ENCODE measurements at regions not wholly inside any gene's neighbourhood (a gene's known extent, or its start where the extent isn't known, plus 50 kb on each side); places are given as distances from the start of the nearest gene placed in this dataset.

- intact Hi-C loops (cut with DNase I) = no loop called here
- WGBS, 3 donors = 90 to 96% (median 92%) methylated on average over 3 of the region's 3 CpGs
- Histone ChIP-seq H3K27ac (no peak overlapping the region), H3K36me3 (no peaks in the 10 kb centered on the region), H3K4me1 (ENCODE audit: insufficient read depth) (no peaks in the 10 kb centered on the region), H3K27me3 (no peaks in the 10 kb centered on the region), H3K4me3 (no peak overlapping the region), H3K9me3 (no peaks in the 10 kb centered on the region)
- TF ChIP-seq CTCF (IDR thresholded peaks at IDR 0.05) = no peak
- no peak for TF ChIP-seq EP300 (IDR thresholded peaks at IDR 0.05)
- TF ChIP-seq POLR2A (IDR thresholded peaks at IDR 0.05) = no peak
- DNase-seq = no peak
These were observed 188.5 kb upstream of the EDIL3 start for GRCh38 chr5:84573017-84573712.

- Histone ChIP-seq H3K4me1 (ENCODE audit: insufficient read depth) (no peaks in the 10 kb centered on the region), H3K27me3 (no peaks in the 10 kb centered on the region), H3K27ac (no peak overlapping the region), H3K9me3 (no peaks in the 10 kb centered on the region), H3K4me3 (no peak overlapping the region), H3K36me3 (no peaks in the 10 kb centered on the region)
- DNase-seq = no peak
- intact Hi-C loops (cut with DNase I) = no loop called here
- 94 to 98% (median 97%) methylated on average over 1 of the region's 1 CpG for WGBS, 3 donors
- TF ChIP-seq EP300 (IDR thresholded peaks at IDR 0.05) (no peak), POLR2A (IDR thresholded peaks at IDR 0.05) (no peak), CTCF (IDR thresholded peaks at IDR 0.05) (no peak)
These were observed 184.6 kb upstream of the EDIL3 start for GRCh38 chr5:84569307-84569706.

- H3K36me3 ChIP-seq = no peaks in the 10 kb centered on the region
- no peak for TF ChIP-seq CTCF (IDR thresholded peaks at IDR 0.05)
- TF ChIP-seq EP300 (IDR thresholded peaks at IDR 0.05) = no peak
- TF ChIP-seq POLR2A (IDR thresholded peaks at IDR 0.05) = no peak
- H3K4me3 ChIP-seq = no peak overlapping the region
- 69 to 84% (median 73%) methylated on average over 1 of the region's 1 CpG for WGBS, 3 donors
- H3K27ac ChIP-seq = no peak overlapping the region
- DNase-seq = no peak
- intact Hi-C loops (cut with DNase I) = no loop called here
- H3K27me3 ChIP-seq = no peaks in the 10 kb centered on the region
- no peaks in the 10 kb centered on the region for H3K4me1 ChIP-seq (ENCODE audit: insufficient read depth)
- no peaks in the 10 kb centered on the region for H3K9me3 ChIP-seq
These were observed 183.5 kb upstream of the EDIL3 start for GRCh38 chr5:84568171-84568570.

GRCh38 chr5:84565866-84566265 lies 181.2 kb upstream of the EDIL3 start:
- no peak for TF ChIP-seq POLR2A (IDR thresholded peaks at IDR 0.05)
- TF ChIP-seq EP300 (IDR thresholded peaks at IDR 0.05) = no peak
- TF ChIP-seq CTCF (IDR thresholded peaks at IDR 0.05) = no peak
- Histone ChIP-seq H3K9me3 (no peaks in the 10 kb centered on the region), H3K4me3 (no peak overlapping the region), H3K36me3 (no peaks in the 10 kb centered on the region), H3K4me1 (ENCODE audit: insufficient read depth) (no peaks in the 10 kb centered on the region), H3K27ac (no peak overlapping the region), H3K27me3 (no peaks in the 10 kb centered on the region)
- intact Hi-C loops (cut with DNase I) = no loop called here
- DNase-seq = no peak
- WGBS, 3 donors = 92 to 94% (median 93%) methylated on average over 1 of the region's 1 CpG

Data from ovary (tissue), 7 donors.